SJSA1 (cell line): ENCODE measurements at regions not wholly inside any gene's neighbourhood (a gene's known extent, or its start where the extent isn't known, plus 50 kb on each side); places are given as distances from the start of the nearest gene placed in this dataset.

Source experiments
- DNase-seq, 2 experiments: peaks; one replicate each; pipeline ENCODE4 v3.0.0-alpha.2; 2015 to 2020; ENCODE audit warnings: low spot score in 2 of 2, low read depth in 1 of 2
- H3K27ac ChIP-seq: fragments of 250-450 bp; sonication (Bioruptor Pico); 2 replicates; pipeline ENCODE4 v1.5.1; 2020; ENCODE audit warnings: mild to moderate bottlenecking, moderate library complexity
- H3K27me3 ChIP-seq: fragments of 250-450 bp; sonication (Bioruptor Pico); replicated peaks from 2 replicates; pipeline ENCODE4 v1.5.1; 2020; ENCODE audit warnings: mild to moderate bottlenecking, moderate library complexity
- H3K36me3 ChIP-seq: fragments of 250-450 bp; sonication (Bioruptor Pico); 2 replicates; pipeline ENCODE4 v1.5.1; 2020; ENCODE audit warnings: mild to moderate bottlenecking
- H3K4me1 ChIP-seq: fragments of 250-450 bp; sonication (Bioruptor Pico); replicated peaks from 2 replicates; pipeline ENCODE4 v1.6.1; 2021; ENCODE audit warnings: mild to moderate bottlenecking
- H3K4me3 ChIP-seq: fragments of 250-450 bp; sonication (Bioruptor Pico); 2 replicates; pipeline ENCODE4 v1.5.1; 2020; ENCODE audit warnings: mild to moderate bottlenecking
- H3K9me3 ChIP-seq: fragments of 250-450 bp; sonication (Bioruptor Pico); replicated peaks from 2 replicates; pipeline ENCODE4 v1.5.1; 2020; ENCODE audit warnings: mild to moderate bottlenecking

DNA sequence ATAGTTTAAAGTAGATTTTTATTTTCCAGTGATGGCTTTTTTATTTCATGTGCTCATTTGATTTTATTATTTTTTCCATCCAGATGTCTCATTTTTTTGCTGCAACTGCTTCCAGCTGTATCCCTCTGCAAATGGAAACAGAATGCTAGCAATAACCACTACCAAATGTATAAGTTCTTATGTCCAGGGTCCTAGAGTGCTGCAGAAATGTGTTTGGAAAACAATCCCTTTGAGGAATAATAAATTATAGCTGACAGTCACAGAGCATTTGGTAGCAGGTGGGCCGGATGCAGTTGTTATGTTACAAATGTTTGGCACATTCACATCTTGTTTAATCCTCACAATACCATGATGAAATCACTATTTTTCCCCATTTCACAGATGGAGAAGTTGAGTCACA lies 300.7 kb upstream of the PDGFD start:
- no peaks in the 10 kb centered on the region for H3K27me3 ChIP-seq
- no peak for DNase-seq
- H3K36me3 ChIP-seq = no peaks in the 10 kb centered on the region
- H3K4me1 ChIP-seq = no peaks in the 10 kb centered on the region
- no peak overlapping the region for H3K4me3 ChIP-seq
- no peak overlapping the region for H3K27ac ChIP-seq
- H3K9me3 ChIP-seq = no peaks in the 10 kb centered on the region

DNA sequence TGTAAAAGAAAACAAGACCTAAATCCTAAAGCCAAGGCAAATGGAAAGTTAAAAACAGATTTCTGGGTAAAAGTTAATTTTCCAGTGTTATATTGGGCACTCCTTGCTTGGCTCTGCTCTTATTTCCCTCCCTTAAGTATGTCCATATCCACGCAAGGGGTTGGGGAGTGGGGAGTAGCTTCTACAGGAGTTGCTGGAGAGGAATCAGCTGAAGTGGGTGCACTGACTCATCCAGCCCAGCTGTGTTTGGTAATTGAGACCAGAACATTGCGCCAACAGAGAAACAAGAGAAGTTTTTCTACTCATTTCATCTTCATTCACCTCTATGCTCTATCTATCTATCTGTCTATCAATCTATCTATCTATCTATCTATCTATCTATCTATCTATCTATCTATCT lies 298.4 kb upstream of the PDGFD start:
- Histone ChIP-seq H3K4me1 (no peaks in the 10 kb centered on the region), H3K27ac (no peak overlapping the region), H3K4me3 (no peak overlapping the region), H3K27me3 (no peaks in the 10 kb centered on the region), H3K36me3 (no peaks in the 10 kb centered on the region), H3K9me3 (no peaks in the 10 kb centered on the region)
- DNase-seq = no peak

DNA sequence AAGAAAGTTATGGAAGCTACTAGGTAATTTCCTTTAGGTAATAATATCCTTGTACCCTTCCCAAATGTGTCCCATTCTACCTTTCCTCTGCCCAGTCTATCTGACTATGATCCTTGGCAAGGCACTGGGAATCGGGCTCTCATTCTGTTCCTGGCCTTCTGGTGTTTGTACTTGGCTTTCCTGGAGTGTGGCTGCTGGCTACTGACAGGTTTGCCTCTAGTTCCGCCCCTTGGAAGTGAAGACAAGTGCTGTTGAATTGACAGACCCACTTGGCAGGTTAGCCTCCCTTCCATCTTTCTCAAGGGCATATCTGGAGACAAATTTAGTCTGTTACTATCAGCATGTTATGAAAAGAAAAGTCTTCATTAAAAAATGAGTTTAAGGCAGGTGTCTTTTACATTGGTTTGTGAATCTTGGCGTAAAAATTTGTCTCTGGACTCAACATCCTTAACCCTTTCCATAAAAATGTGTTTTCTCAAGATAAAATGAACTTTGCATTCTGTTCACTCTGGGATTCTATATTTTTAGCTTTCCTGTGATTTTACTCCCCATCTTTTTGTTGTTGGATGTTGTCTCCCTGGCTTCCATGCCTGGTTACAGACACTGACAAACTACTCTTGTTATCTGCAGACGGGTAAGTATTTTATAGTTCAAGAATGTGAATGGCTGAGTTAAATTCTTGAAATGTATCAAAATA lies 287.4 kb upstream of the PDGFD start:
- no peak for DNase-seq
- no peaks in the 10 kb centered on the region for H3K4me1 ChIP-seq
- no peaks in the 10 kb centered on the region for H3K27me3 ChIP-seq
- no peaks in the 10 kb centered on the region for H3K36me3 ChIP-seq
- H3K9me3 ChIP-seq = no peaks in the 10 kb centered on the region
- no peak overlapping the region for H3K4me3 ChIP-seq
- no peak overlapping the region for H3K27ac ChIP-seq

DNA sequence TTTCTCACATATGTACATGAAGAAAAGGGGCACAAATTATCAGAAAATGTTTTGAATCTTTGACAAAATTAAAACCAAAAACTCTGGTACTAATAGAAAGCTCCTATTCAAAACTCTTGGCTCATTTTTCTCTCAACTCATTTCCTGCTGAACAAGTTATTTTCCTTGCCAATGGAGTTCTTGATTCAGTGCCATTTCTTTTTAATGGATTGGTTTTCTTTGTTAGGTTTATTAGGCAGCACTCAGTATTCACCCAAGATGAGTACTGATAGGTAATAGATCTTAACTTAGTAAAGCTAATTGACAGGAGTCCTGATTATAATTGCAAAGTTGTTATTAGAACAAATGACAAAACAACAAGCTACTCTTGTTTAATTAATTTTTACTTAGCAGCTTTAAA lies 279.4 kb upstream of the PDGFD start:
- Histone ChIP-seq H3K4me3 (no peak overlapping the region), H3K27me3 (no peaks in the 10 kb centered on the region), H3K4me1 (no peaks in the 10 kb centered on the region), H3K36me3 (no peaks in the 10 kb centered on the region), H3K9me3 (no peaks in the 10 kb centered on the region), H3K27ac (no peak overlapping the region)
- DNase-seq = no peak

DNA sequence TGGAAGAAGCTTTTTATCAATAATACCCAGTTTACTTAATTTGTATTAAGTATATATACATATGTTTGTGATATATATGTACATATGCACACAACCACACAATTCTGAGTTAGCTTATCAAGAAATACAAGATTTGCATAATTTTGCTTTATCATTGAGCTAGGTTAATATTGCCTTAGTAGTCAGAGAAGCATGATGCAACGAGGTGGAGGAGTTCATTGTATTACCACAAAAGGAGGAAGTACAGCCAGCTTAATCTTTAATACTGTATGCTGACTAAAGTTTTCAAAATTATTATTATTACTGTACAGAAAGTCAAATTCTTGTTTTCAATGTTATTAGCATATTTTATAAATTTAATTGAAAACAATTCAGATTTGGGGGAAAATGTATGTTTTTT lies 278.4 kb upstream of the PDGFD start:
- Histone ChIP-seq H3K36me3 (no peaks in the 10 kb centered on the region), H3K27ac (no peak overlapping the region), H3K27me3 (no peaks in the 10 kb centered on the region), H3K9me3 (no peaks in the 10 kb centered on the region), H3K4me1 (no peaks in the 10 kb centered on the region), H3K4me3 (no peak overlapping the region)
- DNase-seq = no peak

DNA sequence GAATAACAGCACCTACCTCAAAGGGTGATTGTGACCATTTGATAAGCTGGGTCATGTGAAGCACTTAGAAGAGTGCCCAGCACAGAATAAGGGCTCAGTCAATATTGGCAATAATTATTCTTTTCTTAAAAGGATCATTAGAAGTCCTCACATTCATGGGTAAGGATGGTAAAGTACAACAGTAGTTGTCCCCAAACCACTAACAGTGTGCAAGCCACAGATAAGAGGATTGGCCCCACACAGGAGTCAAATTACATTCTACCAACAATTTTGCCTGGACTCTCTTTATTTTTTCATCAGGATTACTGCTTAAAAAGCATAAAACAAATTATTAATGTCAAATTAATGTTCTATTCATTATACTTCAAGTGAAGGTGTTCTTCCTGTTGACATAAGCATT lies 271.5 kb upstream of the PDGFD start:
- Histone ChIP-seq H3K4me1 (no peaks in the 10 kb centered on the region), H3K9me3 (no peaks in the 10 kb centered on the region), H3K36me3 (no peaks in the 10 kb centered on the region), H3K27me3 (no peaks in the 10 kb centered on the region), H3K27ac (no peak overlapping the region), H3K4me3 (no peak overlapping the region)
- DNase-seq = no peak

DNA sequence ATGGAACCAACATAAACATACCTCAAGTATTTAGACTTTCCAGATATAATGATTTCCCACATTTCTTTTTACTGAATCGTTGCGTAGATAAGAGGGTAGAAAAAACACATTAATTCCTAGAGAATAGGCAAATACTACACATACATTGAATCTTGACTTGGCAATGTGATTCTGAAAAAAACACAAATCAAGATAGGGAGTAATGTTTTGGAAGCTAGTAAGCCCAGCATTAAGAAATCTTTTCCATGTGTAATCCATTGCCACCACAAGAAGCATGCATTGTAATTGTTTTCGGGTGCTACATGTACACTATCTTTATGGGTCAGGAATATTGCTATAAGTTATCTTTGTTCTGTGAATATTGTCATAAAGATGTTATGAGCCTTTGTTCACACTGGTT lies 269.8 kb upstream of the PDGFD start:
- H3K4me3 ChIP-seq = no peak overlapping the region
- no peak for DNase-seq

DNA sequence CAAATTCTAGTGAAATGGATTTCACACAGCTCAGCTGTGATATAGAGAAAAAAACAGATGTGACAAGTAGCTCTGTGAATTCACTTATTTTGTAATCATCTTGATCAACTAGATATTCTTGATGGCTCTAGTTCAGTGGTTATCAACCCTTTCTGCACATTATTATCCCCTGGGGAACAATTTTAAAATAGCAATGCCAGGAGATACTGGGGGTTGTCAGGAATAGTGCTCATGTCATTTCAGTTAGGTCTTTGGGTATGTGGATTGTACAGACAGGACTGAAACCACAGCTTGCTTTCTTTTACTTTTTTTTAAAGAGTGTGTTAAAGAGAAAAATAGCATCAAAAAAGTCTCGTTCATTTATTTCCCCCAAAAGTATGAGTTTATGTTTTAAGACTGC lies 269.0 kb upstream of the PDGFD start:
- Histone ChIP-seq H3K9me3 (no peaks in the 10 kb centered on the region), H3K36me3 (no peaks in the 10 kb centered on the region), H3K27me3 (no peaks in the 10 kb centered on the region), H3K4me3 (no peak overlapping the region), H3K27ac (no peak overlapping the region), H3K4me1 (no peaks in the 10 kb centered on the region)
- DNase-seq = no peak

More for the DNA sequence above, 269.8 kb upstream of the PDGFD start:
- Histone ChIP-seq H3K27me3 (no peaks in the 10 kb centered on the region), H3K36me3 (no peaks in the 10 kb centered on the region), H3K4me1 (no peaks in the 10 kb centered on the region), H3K27ac (no peak overlapping the region), H3K9me3 (no peaks in the 10 kb centered on the region)

DNA sequence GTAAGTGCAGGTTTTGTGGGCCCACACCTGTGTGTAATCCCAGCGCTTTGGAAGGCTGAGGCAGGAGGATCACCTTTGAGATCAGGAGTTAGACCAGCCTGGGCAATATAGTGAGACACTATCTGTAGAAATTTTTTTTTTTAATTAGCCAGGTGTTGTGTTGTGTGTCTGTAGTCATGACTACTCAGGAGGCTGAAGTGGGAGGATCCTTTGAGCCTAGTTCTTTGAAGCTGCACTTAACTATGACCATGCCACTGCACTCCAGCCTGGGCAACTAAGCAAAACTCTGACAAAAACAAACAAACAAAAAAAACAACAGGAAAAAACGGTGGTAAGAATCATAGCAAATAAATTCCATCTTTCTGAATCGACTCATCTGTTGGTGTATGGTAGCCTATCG lies 268.6 kb upstream of the PDGFD start:
- Histone ChIP-seq H3K27ac (no peak overlapping the region), H3K36me3 (no peaks in the 10 kb centered on the region), H3K4me3 (no peak overlapping the region), H3K27me3 (no peaks in the 10 kb centered on the region), H3K9me3 (no peaks in the 10 kb centered on the region), H3K4me1 (no peaks in the 10 kb centered on the region)
- DNase-seq = no peak

DNA sequence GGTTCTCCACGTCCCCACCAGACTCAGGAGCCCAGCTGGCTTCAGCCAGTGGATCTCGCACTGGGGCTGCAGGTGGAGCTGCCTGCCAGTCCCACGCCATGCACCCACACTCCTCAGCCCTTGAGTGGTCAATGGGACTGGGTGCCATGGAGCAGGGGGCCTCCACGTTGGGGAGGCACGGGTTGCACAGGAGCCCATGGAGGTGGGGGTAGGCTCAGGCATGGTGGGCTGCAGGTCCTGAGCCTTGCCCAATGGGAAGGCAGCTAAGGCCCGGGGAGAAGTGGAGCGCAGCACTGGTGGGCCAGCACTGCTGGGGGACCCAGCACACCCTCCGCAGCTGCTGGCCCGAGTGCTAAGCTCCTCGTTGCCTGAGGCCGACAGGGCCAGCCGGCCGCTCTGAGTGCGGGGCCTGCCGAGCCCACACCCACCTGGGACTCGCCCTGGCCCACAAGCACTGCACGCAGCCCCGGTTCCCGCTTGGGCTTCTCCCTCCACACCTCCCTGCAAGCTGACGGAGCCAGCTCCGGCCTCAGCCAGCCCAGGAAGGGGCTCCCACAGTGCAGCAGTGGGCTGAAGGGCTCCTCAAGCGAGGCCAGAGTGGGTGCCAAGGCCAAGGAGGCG lies 258.5 kb upstream of the PDGFD start:
- no peaks in the 10 kb centered on the region for H3K9me3 ChIP-seq
- H3K4me1 ChIP-seq = no peaks in the 10 kb centered on the region
- no peaks in the 10 kb centered on the region for H3K36me3 ChIP-seq
- no peaks in the 10 kb centered on the region for H3K27me3 ChIP-seq
- H3K27ac ChIP-seq = no peak overlapping the region
- no peak overlapping the region for H3K4me3 ChIP-seq
- DNase-seq = no peak

DNA sequence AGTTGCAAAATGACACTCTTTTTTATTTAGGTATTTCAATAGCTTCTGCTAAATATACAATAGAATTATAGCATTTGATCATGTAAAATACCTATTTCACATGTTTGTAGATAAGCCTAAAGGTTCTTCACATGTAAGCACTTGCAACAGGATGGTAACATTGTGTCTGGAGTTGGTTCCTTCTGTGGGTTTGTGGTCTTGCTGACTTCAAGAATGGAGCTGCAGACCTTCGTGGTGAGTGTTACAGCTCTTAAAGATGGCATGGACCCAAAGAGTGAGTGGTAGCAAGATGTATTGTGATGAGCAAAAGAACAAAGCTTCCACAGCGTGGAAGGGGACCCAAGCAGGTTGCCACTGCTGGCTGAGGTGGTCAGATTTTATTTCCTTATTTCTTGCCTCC lies 246.4 kb upstream of the PDGFD start:
- no peaks in the 10 kb centered on the region for H3K27me3 ChIP-seq
- H3K9me3 ChIP-seq = no peaks in the 10 kb centered on the region
- no peaks in the 10 kb centered on the region for H3K4me1 ChIP-seq
- no peak for DNase-seq
- no peaks in the 10 kb centered on the region for H3K36me3 ChIP-seq
- H3K4me3 ChIP-seq = no peak overlapping the region
- no peak overlapping the region for H3K27ac ChIP-seq

DNA sequence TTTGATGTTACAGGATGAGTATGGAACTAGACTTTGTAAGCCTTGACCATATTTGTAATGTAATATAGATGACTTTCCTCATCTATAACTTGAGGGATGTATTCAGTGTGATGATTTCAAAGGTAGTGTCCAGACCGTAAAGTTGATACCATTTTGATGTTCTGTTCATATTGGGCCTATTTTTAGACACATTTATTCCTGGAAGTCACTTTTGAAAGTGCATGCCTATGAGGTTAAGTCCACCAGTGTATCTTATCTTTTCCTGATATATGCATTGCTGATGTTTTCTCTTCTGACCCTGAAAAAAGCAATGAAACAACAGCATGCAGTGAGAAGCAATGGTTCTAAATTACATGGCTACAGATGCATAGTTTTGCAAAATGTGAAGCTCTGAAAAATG lies 244.7 kb upstream of the PDGFD start:
- H3K27me3 ChIP-seq = no peaks in the 10 kb centered on the region
- H3K36me3 ChIP-seq = no peaks in the 10 kb centered on the region
- no peaks in the 10 kb centered on the region for H3K4me1 ChIP-seq
- H3K4me3 ChIP-seq = no peak overlapping the region
- no peak overlapping the region for H3K27ac ChIP-seq
- no peaks in the 10 kb centered on the region for H3K9me3 ChIP-seq
- no peak for DNase-seq

DNA sequence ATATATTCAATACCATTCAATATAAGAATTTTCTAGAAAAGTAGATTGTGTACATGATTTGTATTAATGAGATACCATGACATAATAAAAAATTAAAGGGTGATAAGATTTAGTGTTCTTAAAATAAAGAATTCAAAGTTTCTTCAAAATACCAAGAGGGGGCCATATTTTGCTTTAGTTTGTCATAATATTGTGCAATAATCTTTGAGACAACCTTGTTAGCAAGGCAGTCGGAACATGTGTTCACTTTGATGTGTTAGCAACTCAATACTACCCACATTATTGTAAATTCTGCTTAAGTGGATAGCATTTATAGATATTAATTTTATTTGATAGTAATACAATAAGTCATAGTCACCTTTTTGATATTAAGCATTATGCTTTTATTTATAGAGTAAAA lies 241.3 kb upstream of the PDGFD start:
- Histone ChIP-seq H3K4me3 (no peak overlapping the region), H3K36me3 (no peaks in the 10 kb centered on the region), H3K4me1 (no peaks in the 10 kb centered on the region), H3K9me3 (no peaks in the 10 kb centered on the region), H3K27ac (no peak overlapping the region), H3K27me3 (no peaks in the 10 kb centered on the region)
- no peak for DNase-seq

DNA sequence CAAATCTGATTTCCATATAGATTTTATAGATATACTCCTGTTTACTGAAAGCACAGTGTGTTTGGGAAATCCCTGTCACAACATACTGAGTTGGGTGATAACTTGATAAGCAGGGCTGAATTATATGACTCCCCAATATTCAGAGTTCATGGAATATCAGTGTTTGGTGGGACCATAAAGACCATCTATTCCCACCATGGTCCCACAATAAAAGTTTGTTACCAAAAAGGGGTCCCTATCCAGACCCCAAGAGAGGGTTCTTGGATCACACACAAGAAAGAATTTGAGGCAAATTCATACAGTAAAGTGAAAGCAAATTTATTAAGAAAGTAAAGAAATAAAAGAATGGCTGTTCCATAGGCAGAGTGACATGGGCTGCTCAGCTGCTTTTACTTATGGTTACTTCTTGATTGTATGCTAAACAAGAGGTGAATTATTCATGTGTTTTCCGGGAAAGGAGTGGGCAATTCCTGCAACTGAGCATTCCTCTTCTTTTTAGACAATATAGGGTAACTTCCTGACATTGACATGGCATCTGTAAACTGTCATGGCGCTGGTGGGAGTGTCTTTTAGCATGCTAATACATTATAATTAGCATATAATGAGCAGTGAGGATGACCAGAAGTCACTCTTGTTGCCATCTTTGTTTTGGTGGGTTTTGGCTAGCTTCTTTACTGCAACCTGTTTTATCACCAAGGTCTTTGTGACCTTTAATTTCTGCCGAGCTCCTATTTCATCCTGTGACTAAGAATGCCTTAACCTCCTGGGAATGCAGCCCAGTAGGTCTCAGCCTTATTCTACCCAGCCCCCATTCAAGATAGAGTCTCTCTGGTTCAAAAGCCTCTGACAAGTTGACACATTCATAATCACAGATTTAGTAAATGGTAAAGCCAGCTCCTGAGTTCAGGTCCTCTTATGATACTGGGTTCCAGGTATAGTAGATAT lies 240.6 kb upstream of the PDGFD start:
- Histone ChIP-seq H3K9me3 (no peaks in the 10 kb centered on the region), H3K36me3 (no peaks in the 10 kb centered on the region), H3K27ac (no peak overlapping the region), H3K27me3 (no peaks in the 10 kb centered on the region), H3K4me1 (no peaks in the 10 kb centered on the region), H3K4me3 (no peak overlapping the region)
- no peak for DNase-seq
